CD4-positive, alpha-beta T cell treated with Interleukin-2 at 100 ng/mL for 4 hours (primary cell): ENCODE measurements at regions not wholly inside any gene's neighbourhood (a gene's known extent, or its start where the extent isn't known, plus 50 kb on each side); places are given as distances from the start of the nearest gene placed in this dataset.
"Not testable (repeated sequence)": the region's sequence is repeated elsewhere in the genome, so short reads cannot be mapped to it uniquely, and the experiment has no call there.

Experiments used
- DNase-seq: peaks from one replicate; pipeline ENCODE4 v3.0.0-alpha.2; 2020; ENCODE audit warnings: low spot score

DNA sequence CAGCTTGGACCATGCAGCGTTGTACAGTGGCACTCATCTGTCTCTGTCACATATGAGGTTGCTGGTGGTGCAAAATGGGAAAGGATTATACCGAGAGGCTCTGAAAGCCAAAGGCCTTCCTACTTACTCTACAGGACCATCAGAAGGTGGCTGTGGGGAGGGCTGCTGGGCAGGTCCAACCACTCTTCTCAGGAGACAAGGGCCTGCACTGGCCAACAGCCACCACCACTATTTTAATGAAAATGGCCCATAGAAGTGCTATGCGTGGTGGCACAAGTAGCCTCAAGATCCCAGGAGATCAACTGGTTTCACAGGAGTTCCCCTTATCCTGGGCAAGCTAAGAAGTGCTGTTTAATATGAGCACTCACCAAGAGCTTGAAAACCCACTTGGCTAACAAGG lies 52.3 kb downstream of the MRPL57 start:
- DNase-seq: no peak

DNA sequence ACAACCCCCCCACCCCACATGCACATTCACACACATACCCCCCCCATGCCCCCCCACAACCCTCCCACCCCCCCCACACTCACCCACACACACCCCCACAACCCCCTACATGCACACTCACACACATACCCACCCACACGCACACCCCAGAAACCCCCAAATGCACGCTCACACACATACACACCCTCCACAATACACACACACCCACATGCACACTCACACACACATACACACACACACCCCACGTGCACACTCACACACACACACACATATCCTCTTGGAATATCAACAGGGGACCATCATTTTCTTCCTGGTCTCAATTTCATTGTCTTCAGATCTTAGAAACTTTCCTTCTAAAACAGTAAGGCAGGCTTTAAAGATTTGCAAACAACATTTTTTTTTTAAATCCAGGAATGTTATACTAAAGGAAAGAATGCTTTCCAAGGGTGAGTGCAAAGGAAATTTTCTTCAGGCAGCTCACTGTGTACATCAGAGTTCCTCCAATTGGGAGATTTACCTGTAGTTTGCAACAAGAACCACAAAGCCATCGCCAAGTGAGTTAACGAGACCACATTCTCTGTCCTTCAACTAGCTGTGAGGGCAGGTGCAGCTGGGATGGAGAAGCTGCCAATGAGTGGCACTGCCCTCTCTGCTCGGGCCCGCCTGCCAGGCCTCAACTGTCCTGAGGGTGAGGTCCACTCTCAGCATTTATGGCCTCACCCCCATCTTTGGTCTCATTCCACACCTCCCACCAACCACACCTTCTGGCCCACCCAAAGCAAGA lies 53.0 kb downstream of the MRPL57 start:
- no peak for DNase-seq

DNA sequence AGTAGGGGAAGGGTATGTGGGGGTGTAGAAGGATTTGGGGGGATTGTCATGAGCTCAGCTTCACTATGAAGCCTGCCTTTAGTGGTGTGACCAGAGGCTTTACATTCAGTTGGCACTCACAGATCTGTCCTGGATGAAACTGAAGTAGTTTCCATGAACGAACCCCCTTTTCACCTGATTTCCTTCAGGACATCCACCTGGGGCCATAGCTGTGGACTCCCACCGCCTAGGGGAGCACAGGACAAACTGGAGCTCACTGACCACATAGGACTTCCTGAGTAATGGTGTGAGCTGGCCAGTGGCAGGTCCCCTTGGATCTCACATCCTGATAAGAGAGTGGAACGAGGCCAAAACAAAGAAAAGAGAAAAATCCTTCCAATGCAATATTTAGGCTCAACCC lies 54.1 kb downstream of the MRPL57 start:
- DNase-seq: no peak

DNA sequence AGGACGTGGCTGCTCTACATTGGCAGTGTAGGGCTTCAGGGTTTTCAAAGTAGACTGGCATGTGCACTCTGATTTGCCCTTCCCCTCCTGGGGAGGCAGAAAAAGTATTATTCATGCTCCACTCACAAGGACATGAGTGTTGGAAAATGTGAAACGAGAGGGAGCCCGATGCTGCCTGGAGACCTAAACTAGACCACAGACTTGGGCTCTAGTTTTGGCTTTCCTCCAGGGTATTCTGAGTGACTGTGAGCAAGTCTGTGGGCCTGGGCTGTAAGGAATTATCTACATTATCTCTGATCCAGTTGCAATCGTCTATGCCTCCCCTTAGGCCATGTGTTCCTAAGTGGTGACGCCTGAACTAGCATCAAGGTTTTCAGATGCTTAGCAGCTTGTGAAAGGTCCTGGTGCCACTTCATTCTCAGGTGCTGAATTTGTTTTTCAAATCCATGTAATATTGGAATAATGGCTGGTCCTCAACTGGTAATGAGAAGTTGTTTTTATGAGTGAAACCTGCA lies 55.0 kb downstream of the MRPL57 start:
- no peak for DNase-seq

DNA sequence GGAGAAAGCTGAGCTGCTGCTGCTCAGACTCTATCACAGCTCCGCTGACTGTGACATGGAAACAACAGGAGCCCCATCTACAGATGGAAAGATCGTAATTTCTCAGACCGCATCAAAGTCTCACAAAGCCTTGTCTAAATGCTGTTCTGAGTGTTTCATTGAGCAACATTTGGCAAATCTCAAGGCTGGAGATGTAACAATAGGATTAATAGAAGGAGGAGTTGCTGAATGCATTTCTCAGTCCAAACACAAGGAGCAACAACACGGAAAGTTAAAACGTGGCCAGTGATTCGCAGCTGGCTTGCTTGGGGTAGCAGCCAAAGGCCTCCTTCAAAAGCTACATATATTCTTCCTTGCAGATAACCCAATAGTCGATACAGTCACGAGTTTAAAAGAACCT lies 55.7 kb downstream of the MRPL57 start:
- no peak for DNase-seq

DNA sequence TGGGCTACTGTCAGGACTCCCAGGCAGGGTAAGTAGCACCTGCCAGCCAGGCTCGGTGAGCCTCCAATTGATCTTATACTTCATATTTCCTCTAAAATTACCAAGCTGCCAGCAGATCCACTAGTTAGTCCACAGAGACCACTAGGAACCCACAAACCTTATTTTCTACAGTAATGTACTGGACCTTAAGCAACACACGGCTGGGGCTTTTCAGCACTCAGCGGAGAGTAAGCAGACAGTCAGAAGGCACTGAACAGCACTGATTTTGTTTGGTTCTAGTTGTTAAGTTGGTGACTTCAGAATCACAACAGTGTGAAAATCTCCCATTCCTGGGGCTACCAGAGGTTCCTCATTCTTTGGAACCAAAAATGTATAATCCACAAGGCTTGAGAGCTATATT lies 56.1 kb downstream of the MRPL57 start:
- DNase-seq: no peak

DNA sequence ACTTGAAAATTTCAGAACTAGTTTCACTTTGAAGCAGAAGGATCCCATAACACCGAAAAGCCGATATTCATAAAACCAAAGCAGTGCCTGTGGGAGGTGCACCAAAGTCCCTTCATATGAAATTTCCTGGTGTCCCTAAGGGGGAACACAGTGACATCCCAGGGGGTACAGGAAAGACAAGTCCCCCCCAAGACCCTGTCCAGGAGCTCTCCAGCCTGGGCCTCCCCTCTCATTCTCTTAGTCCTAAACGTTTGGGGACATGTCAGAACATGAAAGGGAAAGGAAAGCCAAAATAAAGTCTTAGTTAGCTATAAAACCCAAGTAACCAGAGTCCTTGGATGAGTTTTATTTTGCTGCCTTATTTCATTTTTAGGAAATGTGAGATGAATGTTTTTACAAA lies 56.6 kb downstream of the MRPL57 start:
- no peak for DNase-seq

DNA sequence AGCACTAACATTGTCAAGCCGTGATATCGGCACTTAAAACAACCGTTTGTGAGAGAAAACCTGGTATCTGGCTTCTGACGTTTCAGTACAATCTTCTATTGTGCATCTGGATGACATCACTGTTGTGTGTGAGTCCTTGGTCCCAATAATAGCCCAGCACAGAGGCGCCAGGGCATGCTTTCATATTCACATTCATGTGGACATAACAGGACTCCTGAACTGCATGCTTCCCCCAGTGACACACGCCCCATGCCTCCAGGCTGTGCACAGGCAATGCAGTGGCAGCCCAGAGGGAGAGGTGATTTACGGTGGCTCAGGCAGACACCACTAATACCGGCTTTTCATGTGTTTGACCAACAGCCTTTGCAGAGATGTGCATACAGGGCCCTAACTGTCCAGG lies 58.1 kb downstream of the MRPL57 start:
- no peak for DNase-seq

DNA sequence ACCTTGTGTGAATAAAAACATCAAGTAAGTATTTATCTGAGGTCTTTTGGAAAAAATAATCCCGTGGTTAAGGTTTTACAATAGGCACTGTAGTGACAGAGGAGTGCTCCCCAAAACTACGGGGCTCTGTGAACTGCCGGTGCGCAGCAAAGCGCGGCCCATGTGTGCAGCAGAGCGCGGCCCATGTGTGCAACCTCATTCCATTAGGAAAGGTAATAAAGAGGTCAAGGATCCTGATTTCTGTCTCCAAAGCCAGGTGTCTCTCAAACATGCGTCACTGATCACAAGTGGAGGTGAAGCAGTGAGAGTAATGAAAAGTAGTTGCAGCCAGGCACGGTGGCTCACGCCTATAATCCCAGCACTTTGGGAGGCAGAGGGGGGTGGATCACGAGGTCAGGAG lies 58.7 kb downstream of the MRPL57 start:
- no peak for DNase-seq

DNA sequence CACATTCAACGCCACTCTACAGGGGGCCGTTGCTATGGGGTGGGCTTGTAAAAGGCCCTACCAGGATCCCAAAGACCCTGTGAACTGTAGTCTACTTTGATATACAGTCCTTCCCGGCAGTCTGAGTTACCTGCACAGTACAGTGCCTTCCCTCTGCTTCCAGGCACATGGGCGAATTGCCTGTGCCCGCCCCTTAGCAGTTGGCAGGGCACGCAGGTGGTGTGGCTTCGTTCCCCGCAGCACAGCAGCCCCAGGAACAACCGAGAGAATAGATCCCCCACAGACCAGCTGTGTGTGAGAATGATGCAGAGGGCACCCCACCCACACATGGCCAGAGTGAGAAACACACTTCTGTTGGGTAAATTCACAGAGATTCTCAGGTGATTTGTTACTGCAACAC lies 60.6 kb downstream of the MRPL57 start:
- no peak for DNase-seq

DNA sequence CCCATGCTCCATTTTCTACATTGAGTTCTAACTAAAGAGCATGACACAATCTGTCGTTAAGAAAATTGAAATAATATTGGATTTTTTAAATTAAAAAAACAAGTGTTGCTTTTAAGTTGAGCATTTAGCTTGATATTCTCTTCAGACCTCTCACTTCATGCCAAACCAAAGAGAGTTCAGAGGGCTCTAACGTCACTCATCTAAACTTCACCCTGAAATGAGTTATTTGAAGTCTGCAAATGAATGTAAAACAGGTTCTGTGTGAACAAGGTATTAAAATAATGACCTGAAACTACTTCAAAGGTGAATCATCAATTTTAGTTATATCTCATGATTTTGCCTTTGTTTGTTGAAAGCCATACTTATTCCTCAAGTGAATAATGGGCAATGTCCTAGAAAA lies 61.8 kb downstream of the MRPL57 start:
- no peak for DNase-seq

DNA sequence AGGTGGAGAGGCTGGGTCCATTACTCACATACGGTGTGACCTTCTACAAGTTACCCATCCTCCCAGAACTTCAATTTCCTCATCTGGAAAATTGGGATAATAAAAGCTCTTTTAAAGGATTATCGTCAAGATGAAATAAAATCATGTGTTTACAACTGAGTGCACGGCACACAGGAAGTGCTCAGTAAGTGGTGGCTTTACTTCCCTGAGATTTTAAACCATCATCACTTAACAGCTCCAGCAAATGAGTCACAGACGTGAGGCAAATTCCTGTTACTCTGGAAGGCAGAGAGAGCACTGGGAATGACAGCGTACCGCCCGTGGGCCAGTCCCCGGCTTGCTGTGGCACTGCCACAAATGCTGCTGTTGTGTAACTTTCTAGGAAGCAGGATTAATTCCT lies 64.1 kb downstream of the MRPL57 start:
- no peak for DNase-seq

DNA sequence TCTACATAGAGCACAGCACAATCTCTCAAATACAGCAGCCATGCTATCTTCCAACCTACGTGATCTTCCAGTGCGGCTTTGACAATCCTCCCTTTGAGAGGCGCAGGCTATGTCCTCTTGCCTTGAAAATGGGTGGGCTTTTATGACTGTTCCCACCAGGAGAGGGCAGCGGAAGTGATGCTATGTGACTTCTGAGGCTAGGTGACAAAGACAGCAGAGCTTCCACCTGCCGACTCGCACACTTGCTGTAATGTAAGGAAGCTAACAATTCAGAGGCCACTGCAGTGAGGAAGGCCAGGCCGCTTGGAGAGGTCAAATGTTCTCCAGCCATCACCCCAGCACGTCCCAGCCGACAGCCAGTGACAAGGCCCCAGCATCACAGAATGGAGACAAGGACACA lies 65.8 kb downstream of the MRPL57 start:
- DNase-seq: no peak

DNA sequence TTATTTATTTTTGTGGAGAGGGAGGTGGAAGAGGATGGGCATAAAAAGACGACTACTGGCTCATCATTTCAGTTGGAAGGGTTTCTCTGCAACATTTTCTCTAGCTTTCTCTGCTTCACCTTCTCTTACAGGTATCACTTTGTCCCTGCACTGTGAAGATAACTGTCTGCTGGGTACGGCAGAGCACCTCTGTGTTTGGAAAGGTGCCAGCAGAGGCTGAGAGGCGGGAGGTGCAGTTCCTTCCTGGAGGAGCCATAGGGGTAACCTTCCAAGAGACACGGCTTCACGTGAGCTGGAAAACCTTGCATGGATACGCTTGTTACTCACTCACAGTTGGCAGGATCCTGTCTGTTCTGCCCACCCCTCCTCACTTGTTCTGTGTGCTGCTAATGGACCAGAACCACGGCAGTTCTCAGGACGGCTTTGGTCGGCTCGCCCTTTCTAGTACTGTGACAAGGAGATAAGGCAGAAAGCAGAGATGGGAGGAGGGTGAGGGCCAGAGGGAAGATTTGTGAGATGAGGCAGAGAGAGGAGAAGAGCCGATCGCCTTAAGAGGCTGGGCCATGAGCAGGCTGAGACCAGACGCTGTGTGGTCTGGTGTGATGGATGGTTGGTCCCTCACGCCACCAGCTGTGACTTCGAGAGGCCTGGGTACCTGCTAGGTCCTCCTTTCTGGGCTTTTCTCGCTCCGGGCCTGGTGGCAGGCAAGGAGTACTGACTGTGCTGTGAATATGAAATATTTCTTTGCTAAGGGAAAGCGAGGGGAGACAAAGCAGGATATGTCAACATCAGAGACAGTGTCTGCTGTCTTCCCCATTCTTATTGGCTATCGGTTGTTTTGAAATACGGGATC lies 66.8 kb downstream of the MRPL57 start:
- DNase-seq: no peak

DNA sequence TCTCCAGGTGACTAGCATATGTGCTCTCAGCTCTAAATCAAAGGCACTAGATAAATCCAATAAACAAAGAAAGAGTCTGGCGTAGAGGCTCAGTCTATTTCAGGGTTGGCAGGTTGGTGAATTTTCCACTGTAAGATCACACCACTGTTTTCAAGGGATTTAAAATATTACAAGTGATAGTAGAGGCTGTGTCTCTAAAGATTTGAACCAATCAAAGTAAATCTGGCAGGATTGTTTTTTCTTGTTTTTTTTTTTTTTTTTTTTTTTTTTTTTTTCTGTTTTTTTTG lies 67.4 kb downstream of the MRPL57 start:
- DNase-seq: not testable (repeated sequence)

DNA sequence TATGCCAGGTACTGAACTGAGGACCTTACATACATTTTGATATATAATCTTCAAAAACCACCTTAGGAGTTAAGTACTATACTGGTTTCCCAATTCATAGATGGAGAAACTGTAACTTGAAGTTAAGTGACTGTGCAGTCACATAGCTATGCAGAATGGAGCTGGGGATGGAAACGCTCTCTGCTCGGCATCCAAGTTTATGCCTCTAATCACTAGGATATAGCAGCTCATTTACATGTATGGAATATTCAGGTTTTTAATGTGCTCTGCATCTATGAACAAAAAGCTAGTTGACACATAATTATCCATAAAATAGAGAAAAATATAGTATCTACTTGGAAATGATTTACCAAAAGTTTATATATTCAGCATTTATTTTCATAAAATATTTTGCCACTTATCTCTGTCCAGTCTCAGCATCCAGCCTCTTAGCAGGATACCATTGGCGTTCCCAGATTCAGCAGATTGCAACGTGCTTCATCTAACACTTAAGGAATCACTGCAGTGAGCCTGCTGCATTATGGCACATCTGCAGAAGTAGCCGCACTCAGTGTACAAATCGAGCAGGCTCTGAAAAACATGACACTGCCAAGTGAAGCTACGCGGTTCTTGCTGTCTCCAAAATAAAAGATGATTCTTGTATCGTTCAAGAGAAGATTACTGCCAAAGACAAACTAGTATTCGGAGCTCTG lies 70.4 kb downstream of the MRPL57 start:
- DNase-seq: no peak

DNA sequence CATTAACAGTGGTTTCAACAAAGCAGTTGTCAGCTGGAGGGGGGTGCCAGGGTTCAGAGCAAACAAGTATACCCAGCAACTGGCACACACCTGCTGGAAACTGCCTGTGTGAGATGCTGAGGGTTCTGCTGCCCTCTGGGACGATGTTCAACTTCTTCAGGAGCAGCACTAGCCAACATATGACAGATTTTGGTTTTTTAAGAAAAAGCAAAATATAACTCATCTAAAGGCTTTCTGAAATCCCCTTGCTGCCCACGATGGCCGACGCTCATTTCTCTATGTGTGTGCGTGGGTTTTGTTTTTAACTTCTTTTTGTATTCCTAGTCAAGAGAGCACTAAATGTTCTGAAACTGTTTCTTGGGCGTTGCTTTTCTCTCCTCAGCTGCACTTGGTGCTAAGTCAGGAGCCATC lies 79.9 kb downstream of the MRPL57 start:
- DNase-seq: no peak

DNA sequence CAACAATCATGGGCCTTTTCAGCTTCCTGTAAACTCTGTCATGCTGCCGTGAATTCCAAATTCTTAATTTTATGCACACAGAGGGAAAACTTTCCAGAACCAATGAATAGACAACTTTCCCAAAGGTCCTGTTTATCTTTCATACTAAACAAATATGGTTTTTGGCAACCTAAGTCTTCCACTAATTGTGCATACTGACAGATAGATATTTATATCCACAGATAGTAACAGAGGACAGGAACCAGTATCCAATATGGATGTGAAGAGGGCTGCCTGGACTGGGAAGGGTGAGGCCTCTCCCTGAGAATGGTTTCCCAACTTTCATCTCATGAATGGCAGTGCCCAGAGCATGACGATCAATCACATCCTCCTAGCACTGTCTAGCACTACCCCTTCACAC lies 80.4 kb downstream of the MRPL57 start:
- no peak for DNase-seq

DNA sequence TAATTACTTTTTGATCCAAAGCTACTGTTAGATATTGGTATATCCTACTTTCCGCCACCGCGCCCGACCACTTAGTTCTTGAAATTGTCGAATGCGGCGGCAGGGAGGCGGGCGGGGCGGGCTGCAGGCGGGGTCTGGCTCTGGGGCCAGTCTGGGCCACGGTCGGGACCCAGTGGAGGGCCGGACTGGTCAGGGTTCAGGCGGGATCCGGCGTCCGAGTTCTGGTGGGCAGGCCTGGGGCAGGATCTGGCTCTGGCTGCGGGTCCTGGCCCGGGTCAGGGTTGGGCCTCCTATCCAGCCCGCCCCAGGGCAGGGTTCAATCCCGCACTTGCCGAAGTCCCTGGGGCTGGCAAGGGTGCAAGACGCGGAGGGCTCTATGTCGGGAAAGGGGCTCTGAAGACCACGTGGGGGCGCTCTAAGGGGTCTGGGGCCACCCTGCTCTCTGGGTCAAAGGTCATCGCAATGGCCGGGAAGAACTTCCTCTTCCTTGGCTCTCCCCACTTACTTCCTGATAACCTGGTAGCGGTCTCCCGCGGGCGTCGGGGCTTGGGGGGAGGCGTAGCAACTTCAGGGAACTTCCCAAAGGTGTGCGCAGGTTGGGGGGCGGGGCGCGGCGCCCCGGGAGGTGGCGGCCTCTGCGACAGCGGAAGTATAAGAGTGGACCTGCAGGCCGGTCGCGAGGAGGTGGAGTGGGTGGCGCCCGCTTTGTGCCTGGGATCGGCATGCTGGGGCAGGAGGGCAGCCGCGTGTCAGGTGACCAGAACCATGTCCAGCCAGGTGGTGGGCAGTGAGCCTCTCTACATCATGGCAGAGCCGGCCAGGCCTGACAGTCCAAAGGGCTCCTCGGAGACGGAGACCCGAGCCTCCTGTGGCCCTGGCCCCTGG lies 83.4 kb downstream of the MRPL57 start:
- no peak for DNase-seq

DNA sequence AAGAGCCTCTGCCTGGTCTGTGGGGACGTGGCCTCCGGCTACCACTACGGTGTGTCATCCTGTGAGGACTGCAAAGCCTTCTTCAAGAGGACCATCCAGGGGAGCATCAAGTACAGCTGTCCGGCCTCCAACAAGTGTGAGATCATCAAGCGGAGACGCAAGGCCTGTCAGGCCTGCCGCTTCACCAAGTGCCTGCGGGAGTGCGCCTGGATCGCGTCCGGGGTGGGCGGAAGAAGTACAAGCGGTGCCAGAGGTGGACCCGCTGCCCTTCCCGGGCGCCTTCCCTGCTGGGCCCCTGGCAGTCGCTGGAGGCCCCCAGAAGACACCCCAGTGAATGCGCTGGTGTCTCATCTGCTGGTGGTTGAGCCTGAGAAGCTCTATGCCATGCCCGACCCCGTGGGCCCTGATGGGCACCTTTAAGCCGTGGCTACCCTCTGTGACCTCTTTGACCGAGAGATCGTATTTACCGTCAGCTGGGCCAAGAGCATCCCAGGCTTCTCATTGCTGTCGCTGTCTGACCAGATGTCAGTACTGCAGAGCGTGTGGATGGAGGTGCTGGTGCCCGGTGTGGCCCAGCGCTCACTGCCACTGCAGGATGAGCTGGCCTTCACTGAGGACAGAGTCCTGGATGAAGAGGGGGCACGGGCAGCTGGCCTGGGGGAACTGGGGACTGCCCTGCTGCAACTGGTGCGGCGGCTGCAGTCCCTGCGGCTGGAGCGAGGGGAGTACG lies 84.3 kb downstream of the MRPL57 start:
- not testable (repeated sequence) for DNase-seq
